HK-2 (cell line): ENCODE measurements at regions not wholly inside any gene's neighbourhood (a gene's known extent, or its start where the extent isn't known, plus 50 kb on each side); places are given as distances from the start of the nearest gene placed in this dataset.

Experiments used
- DNase-seq: peaks from one replicate; pipeline ENCODE4 v3.0.0-alpha.2; 2018; ENCODE audit not compliant: unreplicated experiment

GRCh38 chr4:136103616-136104015, 1428.7 kb downstream of the PCDH18 start:
- DNase-seq = no peak

GRCh38 chr4:136097676-136098075, 1434.6 kb downstream of the PCDH18 start:
- DNase-seq = no peak

- no peak for DNase-seq
These were observed 1444.0 kb downstream of the PCDH18 start for GRCh38 chr4:136088211-136088867.

- no peak for DNase-seq
These were observed 1453.3 kb downstream of the PCDH18 start for GRCh38 chr4:136078976-136079375.

GRCh38 chr4:136056748-136057147, 1475.5 kb downstream of the PCDH18 start:
- no peak for DNase-seq

GRCh38 chr4:136055360-136055759, 1476.9 kb downstream of the PCDH18 start:
- no peak for DNase-seq

GRCh38 chr4:136036744-136037143, 1495.5 kb downstream of the PCDH18 start:
- DNase-seq = no peak

GRCh38 chr4:136032391-136032790, 1499.9 kb downstream of the PCDH18 start:
- no peak for DNase-seq

- no peak for DNase-seq
These were observed 1506.8 kb downstream of the PCDH18 start for GRCh38 chr4:136025540-136025939.

- DNase-seq = no peak
These were observed 1514.7 kb downstream of the PCDH18 start for GRCh38 chr4:136017556-136017955.

- no peak for DNase-seq
These were observed 1520.1 kb downstream of the PCDH18 start for GRCh38 chr4:136012220-136012619.

- no peak for DNase-seq
These were observed 1522.9 kb downstream of the PCDH18 start for GRCh38 chr4:136009258-136009832.

GRCh38 chr4:136007991-136008390, 1524.3 kb downstream of the PCDH18 start:
- DNase-seq = no peak

- DNase-seq = no peak
These were observed 1530.0 kb downstream of the PCDH18 start for GRCh38 chr4:136002316-136002715.

GRCh38 chr4:136001791-136002190, 1530.5 kb downstream of the PCDH18 start:
- no peak for DNase-seq

- no peak for DNase-seq
These were observed 1532.0 kb downstream of the PCDH18 start for GRCh38 chr4:136000246-136000645.

- DNase-seq = no peak
These were observed 1537.9 kb downstream of the PCDH18 start for GRCh38 chr4:135994360-135994759.

- DNase-seq = no peak
These were observed 1555.4 kb downstream of the PCDH18 start for GRCh38 chr4:135976860-135977259.

GRCh38 chr4:135966936-135967335, 1565.4 kb downstream of the PCDH18 start:
- no peak for DNase-seq

GRCh38 chr4:135963009-135963408, 1569.3 kb downstream of the PCDH18 start:
- DNase-seq = no peak

GRCh38 chr4:135949931-135950330, 1582.4 kb downstream of the PCDH18 start:
- DNase-seq = no peak

GRCh38 chr4:135948797-135949196, 1583.5 kb downstream of the PCDH18 start:
- no peak for DNase-seq

GRCh38 chr4:135941671-135942070, 1590.6 kb downstream of the PCDH18 start:
- no peak for DNase-seq

- DNase-seq = no peak
These were observed 1598.3 kb downstream of the PCDH18 start for GRCh38 chr4:135934026-135934425.
